GM12875 (cell line): ENCODE measurements at regions not wholly inside any gene's neighbourhood (a gene's known extent, or its start where the extent isn't known, plus 50 kb on each side); places are given as distances from the start of the nearest gene placed in this dataset.

Experiments
- H3K4me3 ChIP-seq: one replicate; pipeline ENCODE4 v1.5.1; 2011; ENCODE audit warnings: low read depth, low read length, control low read depth
- CTCF ChIP-seq: IDR thresholded peaks from 2 replicates; pipeline ENCODE4 v1.5.1; 2011; ENCODE audit warnings: low read depth, mild to moderate bottlenecking, control low read depth, inconsistent platforms, low read length, moderate library complexity, borderline replicate concordance; ENCODE audit not compliant: insufficient read depth

- no peak overlapping the region for H3K4me3 ChIP-seq
- no peak for TF ChIP-seq CTCF
Measured at GRCh38 chr6:170128346-170128745, 162.5 kb downstream of the DLL1 start.

- no peak for TF ChIP-seq CTCF
- no peak overlapping the region for H3K4me3 ChIP-seq
Measured at GRCh38 chr6:170127151-170127550, 163.7 kb downstream of the DLL1 start.

- TF ChIP-seq CTCF = no peak
- H3K4me3 ChIP-seq = no peak overlapping the region
Measured at GRCh38 chr6:170125456-170126300, 165.2 kb downstream of the DLL1 start.

GRCh38 chr6:170124836-170125235, 166.0 kb downstream of the DLL1 start:
- no peak for TF ChIP-seq CTCF
- H3K4me3 ChIP-seq = no peak overlapping the region

GRCh38 chr6:170124150-170124549, 166.7 kb downstream of the DLL1 start:
- H3K4me3 ChIP-seq = no peak overlapping the region

GRCh38 chr6:170122651-170123050, 168.2 kb downstream of the DLL1 start:
- H3K4me3 ChIP-seq = no peak overlapping the region
- TF ChIP-seq CTCF = no peak

More at GRCh38 chr6:170124150-170124549, 166.7 kb downstream of the DLL1 start:
- TF ChIP-seq CTCF = no peak

GRCh38 chr6:170117111-170117972, 173.5 kb downstream of the DLL1 start:
- no peak overlapping the region for H3K4me3 ChIP-seq
- TF ChIP-seq CTCF = no peak
